ENCODE measurements at regions not wholly inside any gene's neighbourhood (a gene's known extent, or its start where the extent isn't known, plus 50 kb on each side); places are given as distances from the start of the nearest gene placed in this dataset.

DNA sequence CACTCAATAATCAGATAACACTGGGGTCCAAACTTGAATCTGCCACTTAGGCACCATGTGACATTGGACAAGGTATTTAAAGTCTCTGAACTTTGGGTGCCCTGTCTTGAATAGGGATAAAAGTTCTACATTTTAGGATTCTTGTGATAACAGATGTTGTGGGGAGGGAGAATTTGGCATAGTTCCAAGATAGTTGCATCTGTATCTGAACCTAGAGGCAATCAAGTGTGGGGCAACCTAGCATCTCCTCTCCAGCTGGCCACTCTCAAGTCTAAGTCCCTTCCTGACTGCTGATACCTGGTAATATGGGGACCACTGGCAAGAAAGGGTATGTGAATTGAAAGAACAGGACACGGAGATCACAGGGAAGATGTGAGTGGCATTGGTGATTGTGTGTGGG, 256.1 kb downstream of the FOXO1 start:
- H3F3A ChIP-seq (replicated peaks; ENCODE audit: low read depth): no peaks in the 10 kb centered on the region
- no peak overlapping the region for H3K4me2 ChIP-seq
- H3K9me2 ChIP-seq (ENCODE audit: insufficient read depth): peaks cover 4% of the 10 kb centered on the region; the same call in 1 of the 2 replicates
- TF ChIP-seq, protein P1, sequence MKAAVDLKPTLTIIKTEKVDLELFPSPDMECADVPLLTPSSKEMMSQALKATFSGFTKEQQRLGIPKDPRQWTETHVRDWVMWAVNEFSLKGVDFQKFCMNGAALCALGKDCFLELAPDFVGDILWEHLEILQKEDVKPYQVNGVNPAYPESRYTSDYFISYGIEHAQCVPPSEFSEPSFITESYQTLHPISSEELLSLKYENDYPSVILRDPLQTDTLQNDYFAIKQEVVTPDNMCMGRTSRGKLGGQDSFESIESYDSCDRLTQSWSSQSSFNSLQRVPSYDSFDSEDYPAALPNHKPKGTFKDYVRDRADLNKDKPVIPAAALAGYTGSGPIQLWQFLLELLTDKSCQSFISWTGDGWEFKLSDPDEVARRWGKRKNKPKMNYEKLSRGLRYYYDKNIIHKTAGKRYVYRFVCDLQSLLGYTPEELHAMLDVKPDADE (IDR thresholded peaks at IDR 0.05): no peak
- TF ChIP-seq, protein P2, sequence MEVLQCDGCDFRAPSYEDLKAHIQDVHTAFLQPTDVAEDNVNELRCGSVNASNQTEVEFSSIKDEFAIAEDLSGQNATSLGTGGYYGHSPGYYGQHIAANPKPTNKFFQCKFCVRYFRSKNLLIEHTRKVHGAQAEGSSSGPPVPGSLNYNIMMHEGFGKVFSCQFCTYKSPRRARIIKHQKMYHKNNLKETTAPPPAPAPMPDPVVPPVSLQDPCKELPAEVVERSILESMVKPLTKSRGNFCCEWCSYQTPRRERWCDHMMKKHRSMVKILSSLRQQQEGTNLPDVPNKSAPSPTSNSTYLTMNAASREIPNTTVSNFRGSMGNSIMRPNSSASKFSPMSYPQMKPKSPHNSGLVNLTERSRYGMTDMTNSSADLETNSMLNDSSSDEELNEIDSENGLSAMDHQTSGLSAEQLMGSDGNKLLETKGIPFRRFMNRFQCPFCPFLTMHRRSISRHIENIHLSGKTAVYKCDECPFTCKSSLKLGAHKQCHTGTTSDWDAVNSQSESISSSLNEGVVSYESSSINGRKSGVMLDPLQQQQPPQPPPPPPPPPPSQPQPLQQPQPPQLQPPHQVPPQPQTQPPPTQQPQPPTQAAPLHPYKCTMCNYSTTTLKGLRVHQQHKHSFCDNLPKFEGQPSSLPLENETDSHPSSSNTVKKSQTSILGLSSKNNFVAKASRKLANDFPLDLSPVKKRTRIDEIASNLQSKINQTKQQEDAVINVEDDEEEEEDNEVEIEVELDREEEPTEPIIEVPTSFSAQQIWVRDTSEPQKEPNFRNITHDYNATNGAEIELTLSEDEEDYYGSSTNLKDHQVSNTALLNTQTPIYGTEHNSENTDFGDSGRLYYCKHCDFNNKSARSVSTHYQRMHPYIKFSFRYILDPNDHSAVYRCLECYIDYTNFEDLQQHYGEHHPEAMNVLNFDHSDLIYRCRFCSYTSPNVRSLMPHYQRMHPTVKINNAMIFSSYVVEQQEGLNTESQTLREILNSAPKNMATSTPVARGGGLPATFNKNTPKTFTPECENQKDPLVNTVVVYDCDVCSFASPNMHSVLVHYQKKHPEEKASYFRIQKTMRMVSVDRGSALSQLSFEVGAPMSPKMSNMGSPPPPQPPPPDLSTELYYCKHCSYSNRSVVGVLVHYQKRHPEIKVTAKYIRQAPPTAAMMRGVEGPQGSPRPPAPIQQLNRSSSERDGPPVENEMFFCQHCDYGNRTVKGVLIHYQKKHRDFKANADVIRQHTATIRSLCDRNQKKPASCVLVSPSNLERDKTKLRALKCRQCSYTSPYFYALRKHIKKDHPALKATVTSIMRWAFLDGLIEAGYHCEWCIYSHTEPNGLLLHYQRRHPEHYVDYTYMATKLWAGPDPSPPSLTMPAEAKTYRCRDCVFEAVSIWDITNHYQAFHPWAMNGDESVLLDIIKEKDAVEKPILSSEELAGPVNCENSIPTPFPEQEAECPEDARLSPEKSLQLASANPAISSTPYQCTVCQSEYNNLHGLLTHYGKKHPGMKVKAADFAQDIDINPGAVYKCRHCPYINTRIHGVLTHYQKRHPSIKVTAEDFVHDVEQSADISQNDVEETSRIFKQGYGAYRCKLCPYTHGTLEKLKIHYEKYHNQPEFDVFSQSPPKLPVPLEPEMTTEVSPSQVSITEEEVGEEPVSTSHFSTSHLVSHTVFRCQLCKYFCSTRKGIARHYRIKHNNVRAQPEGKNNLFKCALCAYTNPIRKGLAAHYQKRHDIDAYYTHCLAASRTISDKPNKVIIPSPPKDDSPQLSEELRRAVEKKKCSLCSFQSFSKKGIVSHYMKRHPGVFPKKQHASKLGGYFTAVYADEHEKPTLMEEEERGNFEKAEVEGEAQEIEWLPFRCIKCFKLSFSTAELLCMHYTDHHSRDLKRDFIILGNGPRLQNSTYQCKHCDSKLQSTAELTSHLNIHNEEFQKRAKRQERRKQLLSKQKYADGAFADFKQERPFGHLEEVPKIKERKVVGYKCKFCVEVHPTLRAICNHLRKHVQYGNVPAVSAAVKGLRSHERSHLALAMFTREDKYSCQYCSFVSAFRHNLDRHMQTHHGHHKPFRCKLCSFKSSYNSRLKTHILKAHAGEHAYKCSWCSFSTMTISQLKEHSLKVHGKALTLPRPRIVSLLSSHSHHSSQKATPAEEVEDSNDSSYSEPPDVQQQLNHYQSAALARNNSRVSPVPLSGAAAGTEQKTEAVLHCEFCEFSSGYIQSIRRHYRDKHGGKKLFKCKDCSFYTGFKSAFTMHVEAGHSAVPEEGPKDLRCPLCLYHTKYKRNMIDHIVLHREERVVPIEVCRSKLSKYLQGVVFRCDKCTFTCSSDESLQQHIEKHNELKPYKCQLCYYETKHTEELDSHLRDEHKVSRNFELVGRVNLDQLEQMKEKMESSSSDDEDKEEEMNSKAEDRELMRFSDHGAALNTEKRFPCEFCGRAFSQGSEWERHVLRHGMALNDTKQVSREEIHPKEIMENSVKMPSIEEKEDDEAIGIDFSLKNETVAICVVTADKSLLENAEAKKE (CRISPR knock-in tag; IDR thresholded peaks at IDR 0.05): no peak
- no peak for TF ChIP-seq JUNB (IDR thresholded peaks at IDR 0.05; ENCODE audit: unreplicated experiment)
- no peak for TF ChIP-seq ZNF331 (CRISPR knock-in tag; IDR thresholded peaks at IDR 0.05; ENCODE audit: low read depth)
- no peak for TF ChIP-seq CREB1 (CRISPR knock-in tag; IDR thresholded peaks at IDR 0.05; ENCODE audit: low read depth)
- TF ChIP-seq, protein P3, sequence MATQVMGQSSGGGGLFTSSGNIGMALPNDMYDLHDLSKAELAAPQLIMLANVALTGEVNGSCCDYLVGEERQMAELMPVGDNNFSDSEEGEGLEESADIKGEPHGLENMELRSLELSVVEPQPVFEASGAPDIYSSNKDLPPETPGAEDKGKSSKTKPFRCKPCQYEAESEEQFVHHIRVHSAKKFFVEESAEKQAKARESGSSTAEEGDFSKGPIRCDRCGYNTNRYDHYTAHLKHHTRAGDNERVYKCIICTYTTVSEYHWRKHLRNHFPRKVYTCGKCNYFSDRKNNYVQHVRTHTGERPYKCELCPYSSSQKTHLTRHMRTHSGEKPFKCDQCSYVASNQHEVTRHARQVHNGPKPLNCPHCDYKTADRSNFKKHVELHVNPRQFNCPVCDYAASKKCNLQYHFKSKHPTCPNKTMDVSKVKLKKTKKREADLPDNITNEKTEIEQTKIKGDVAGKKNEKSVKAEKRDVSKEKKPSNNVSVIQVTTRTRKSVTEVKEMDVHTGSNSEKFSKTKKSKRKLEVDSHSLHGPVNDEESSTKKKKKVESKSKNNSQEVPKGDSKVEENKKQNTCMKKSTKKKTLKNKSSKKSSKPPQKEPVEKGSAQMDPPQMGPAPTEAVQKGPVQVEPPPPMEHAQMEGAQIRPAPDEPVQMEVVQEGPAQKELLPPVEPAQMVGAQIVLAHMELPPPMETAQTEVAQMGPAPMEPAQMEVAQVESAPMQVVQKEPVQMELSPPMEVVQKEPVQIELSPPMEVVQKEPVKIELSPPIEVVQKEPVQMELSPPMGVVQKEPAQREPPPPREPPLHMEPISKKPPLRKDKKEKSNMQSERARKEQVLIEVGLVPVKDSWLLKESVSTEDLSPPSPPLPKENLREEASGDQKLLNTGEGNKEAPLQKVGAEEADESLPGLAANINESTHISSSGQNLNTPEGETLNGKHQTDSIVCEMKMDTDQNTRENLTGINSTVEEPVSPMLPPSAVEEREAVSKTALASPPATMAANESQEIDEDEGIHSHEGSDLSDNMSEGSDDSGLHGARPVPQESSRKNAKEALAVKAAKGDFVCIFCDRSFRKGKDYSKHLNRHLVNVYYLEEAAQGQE (IDR thresholded peaks at IDR 0.05; ENCODE audit: unreplicated experiment): no peak
- TF ChIP-seq, protein P4, sequence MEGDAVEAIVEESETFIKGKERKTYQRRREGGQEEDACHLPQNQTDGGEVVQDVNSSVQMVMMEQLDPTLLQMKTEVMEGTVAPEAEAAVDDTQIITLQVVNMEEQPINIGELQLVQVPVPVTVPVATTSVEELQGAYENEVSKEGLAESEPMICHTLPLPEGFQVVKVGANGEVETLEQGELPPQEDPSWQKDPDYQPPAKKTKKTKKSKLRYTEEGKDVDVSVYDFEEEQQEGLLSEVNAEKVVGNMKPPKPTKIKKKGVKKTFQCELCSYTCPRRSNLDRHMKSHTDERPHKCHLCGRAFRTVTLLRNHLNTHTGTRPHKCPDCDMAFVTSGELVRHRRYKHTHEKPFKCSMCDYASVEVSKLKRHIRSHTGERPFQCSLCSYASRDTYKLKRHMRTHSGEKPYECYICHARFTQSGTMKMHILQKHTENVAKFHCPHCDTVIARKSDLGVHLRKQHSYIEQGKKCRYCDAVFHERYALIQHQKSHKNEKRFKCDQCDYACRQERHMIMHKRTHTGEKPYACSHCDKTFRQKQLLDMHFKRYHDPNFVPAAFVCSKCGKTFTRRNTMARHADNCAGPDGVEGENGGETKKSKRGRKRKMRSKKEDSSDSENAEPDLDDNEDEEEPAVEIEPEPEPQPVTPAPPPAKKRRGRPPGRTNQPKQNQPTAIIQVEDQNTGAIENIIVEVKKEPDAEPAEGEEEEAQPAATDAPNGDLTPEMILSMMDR (conservative IDR thresholded peaks at IDR 0.05; ENCODE audit: low read depth in 2 of 2): no peak
- TF ChIP-seq POLR2AphosphoS5 (IDR thresholded peaks at IDR 0.05; ENCODE audit: low read depth): no peak
- no peak for TF ChIP-seq EZH2 (IDR thresholded peaks at IDR 0.05; ENCODE audit: low read depth, unreplicated experiment)
- TF ChIP-seq NANOG (IDR thresholded peaks at IDR 0.05; ENCODE audit: borderline replicate concordance): no peak
- TF ChIP-seq STAT1 (IDR thresholded peaks at IDR 0.05; ENCODE audit: unreplicated experiment): no peak
- no peak for TF ChIP-seq EZH2phosphoT487 (IDR thresholded peaks at IDR 0.05; ENCODE audit: unreplicated experiment)
- no peak for TF ChIP-seq ZNF114 (CRISPR knock-in tag; IDR thresholded peaks at IDR 0.05)
- H3K4me3 Mint-ChIP-seq: no peak overlapping the region
- H4K20me1 ChIP-seq (replicated peaks; ENCODE audit: insufficient read depth): no peaks in the 10 kb centered on the region
- H3K9me3 Mint-ChIP-seq: 0 out of 3 replicates have a peak, but pooled peaks cover 2% of the 10 kb centered on the region
- H3K27ac ChIP-seq (ENCODE audit: low read depth): no peak overlapping the region
- H3K27ac Mint-ChIP-seq: no peak overlapping the region
- H3K4me1 Mint-ChIP-seq: no peaks in the 10 kb centered on the region
- no peak overlapping the region for H2AFZ ChIP-seq
- H3K4me1 ChIP-seq (ENCODE audit: insufficient read depth): no peaks in the 10 kb centered on the region
- no peaks in the 10 kb centered on the region for H3K36me3 ChIP-seq (ENCODE audit: insufficient read depth)
- 0 out of 3 replicates have a peak, but pooled peaks cover 2% of the 10 kb centered on the region for H3K36me3 Mint-ChIP-seq (ENCODE audit: low read depth)
- DNase-seq (ENCODE audit: low spot score) (no peak), ATAC-seq (no peak)
- H3K27me3 ChIP-seq (ENCODE audit: insufficient read depth): no peaks in the 10 kb centered on the region
- H3K79me2 ChIP-seq (replicated peaks; ENCODE audit: insufficient read depth): no peaks in the 10 kb centered on the region
- H3K4me3 ChIP-seq: no peak overlapping the region
- H3K27me3 Mint-ChIP-seq (ENCODE audit: insufficient read depth, low read depth, poor library complexity): no peaks in the 10 kb centered on the region

All from GM23338 (cell line).